ENCODE measurements at regions not wholly inside any gene's neighbourhood (a gene's known extent, or its start where the extent isn't known, plus 50 kb on each side); places are given as distances from the start of the nearest gene placed in this dataset.

- DNase-seq (ENCODE audit: low spot score) = no peak
- Mint-ChIP-seq H3K4me1 (ENCODE audit: low read depth in 2 of 2) (no peaks in the 10 kb centered on the region), H3K36me3 (peaks cover 5% of the 10 kb centered on the region), H3K27me3 (peaks cover 9 to 30% of the 10 kb centered on the region in 2 donors), H3K27ac (no peak overlapping the region), H3K4me3 (no peak overlapping the region), H3K9me3 (peaks cover 3% of the 10 kb centered on the region)
- ATAC-seq = no peak
These were observed 93.4 kb downstream of the TENT4A start for GRCh38 chr5:6806668-6807067.

GRCh38 chr5:6808462-6808861, 95.2 kb downstream of the TENT4A start:
- peaks cover 7 to 22% of the 10 kb centered on the region in 2 donors for H3K27me3 Mint-ChIP-seq
- no peaks in the 10 kb centered on the region for H3K4me1 Mint-ChIP-seq (ENCODE audit: low read depth in 2 of 2)
- H3K27ac Mint-ChIP-seq = no peak overlapping the region
- H3K9me3 Mint-ChIP-seq = peaks cover 3% of the 10 kb centered on the region
- DNase-seq (ENCODE audit: low spot score) = no peak
- no peak overlapping the region for H3K4me3 Mint-ChIP-seq
- ATAC-seq = no peak
- peaks cover 5% of the 10 kb centered on the region for H3K36me3 Mint-ChIP-seq

- Mint-ChIP-seq H3K27me3 (peaks cover 3 to 22% of the 10 kb centered on the region in 2 donors), H3K4me1 (ENCODE audit: low read depth in 2 of 2) (no peaks in the 10 kb centered on the region)
These were observed 97.6 kb downstream of the TENT4A start for GRCh38 chr5:6810641-6811405.

GRCh38 chr5:6812091-6812490, 98.9 kb downstream of the TENT4A start:
- Mint-ChIP-seq H3K27ac (no peak overlapping the region), H3K9me3 (no peaks in the 10 kb centered on the region), H3K36me3 (peaks cover 5% of the 10 kb centered on the region), H3K4me1 (ENCODE audit: low read depth in 2 of 2) (no peaks in the 10 kb centered on the region), H3K4me3 (no peak overlapping the region), H3K27me3 (peaks cover 3 to 17% of the 10 kb centered on the region in 2 donors)
- ATAC-seq = no peak
- no peak for DNase-seq (ENCODE audit: low spot score)

More at GRCh38 chr5:6810641-6811405, 97.6 kb downstream of the TENT4A start:
- Mint-ChIP-seq H3K9me3 (peaks cover 3% of the 10 kb centered on the region), H3K36me3 (peaks cover 5% of the 10 kb centered on the region), H3K4me3 (no peak overlapping the region), H3K27ac (no peak overlapping the region)
- DNase-seq (ENCODE audit: low spot score) (no peak), ATAC-seq (peak in 1 of 2 donors; percentile 24)

DNA sequence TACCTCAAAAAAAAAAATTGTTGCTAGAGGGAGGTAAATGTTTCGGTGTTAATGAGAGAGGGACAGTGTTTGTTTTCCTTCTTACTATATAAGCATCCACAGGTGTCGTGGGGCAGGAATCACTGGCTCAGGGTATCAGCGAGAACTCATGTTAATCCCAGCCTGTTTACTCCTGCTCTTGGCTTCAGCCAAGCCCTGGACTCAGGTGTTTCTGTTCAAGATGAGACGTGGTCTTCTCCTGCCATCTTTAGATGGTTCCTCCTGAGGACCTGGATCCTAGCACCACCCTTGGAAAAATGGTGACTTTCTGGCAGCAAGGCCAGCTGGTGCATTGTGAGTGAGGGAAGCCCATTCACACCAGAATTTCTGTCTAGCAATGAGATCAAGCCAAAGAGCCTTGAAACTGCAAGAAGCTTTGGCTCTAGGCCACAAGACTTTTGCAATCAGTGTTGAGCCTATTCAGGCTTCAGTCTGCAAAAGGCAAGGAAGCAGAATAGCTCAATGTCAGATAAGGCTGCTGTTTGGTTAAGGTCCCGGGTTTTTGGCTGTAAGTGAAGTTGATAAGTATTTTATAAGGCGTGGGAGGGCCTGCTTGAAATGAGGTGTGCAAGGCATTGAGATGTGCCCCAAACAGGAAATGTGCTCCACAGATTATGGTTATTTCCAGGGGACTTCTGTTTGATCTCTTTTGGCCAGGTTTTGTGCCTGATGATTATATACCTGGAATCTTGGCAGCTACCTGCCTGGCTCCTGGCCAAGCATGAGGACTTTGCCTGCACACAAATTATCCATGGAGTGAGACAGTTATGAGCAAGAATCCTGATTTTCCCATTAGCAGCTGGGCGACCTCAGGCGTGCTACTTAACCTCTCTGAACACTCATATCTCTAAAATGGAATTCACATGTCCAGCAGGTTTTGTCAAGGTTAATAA, 99.8 kb downstream of the TENT4A start:
- no peaks in the 10 kb centered on the region for H3K36me3 Mint-ChIP-seq
- H3K9me3 Mint-ChIP-seq = no peaks in the 10 kb centered on the region
- no peak overlapping the region for H3K4me3 Mint-ChIP-seq
- DNase-seq (ENCODE audit: low spot score) (no peak), ATAC-seq (no peak)
- peaks cover 0 to 10% of the 10 kb centered on the region in 2 donors for H3K27me3 Mint-ChIP-seq
- no peak overlapping the region for H3K27ac Mint-ChIP-seq
- no peaks in the 10 kb centered on the region for H3K4me1 Mint-ChIP-seq (ENCODE audit: low read depth in 2 of 2)

DNA sequence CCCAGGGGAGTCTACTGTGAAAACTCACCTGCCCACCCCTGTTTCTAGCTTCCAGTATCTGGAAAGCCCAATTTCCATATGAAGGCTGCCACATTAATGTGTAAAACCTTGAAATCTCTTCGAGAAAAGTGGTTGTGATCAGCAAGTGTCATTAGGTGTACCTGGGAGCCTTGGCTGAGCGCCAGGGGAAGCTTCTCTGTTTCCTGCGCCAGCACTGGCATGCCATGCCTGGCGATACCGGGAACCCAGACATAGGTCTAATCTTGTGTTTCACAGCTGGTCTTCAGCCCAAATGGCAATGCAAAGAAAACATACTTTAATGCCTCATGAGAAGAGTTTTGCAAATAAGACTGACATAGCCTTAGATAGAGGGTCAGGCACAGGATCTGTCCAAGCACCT, 101.6 kb downstream of the TENT4A start:
- no peak overlapping the region for H3K27ac Mint-ChIP-seq
- H3K9me3 Mint-ChIP-seq = no peaks in the 10 kb centered on the region
- DNase-seq (ENCODE audit: low spot score) (no peak), ATAC-seq (no peak)
- H3K27me3 Mint-ChIP-seq = peaks cover 4 to 12% of the 10 kb centered on the region in 2 donors
- H3K36me3 Mint-ChIP-seq = no peaks in the 10 kb centered on the region
- H3K4me3 Mint-ChIP-seq = no peak overlapping the region
- no peaks in the 10 kb centered on the region for H3K4me1 Mint-ChIP-seq (ENCODE audit: low read depth in 2 of 2)

DNA sequence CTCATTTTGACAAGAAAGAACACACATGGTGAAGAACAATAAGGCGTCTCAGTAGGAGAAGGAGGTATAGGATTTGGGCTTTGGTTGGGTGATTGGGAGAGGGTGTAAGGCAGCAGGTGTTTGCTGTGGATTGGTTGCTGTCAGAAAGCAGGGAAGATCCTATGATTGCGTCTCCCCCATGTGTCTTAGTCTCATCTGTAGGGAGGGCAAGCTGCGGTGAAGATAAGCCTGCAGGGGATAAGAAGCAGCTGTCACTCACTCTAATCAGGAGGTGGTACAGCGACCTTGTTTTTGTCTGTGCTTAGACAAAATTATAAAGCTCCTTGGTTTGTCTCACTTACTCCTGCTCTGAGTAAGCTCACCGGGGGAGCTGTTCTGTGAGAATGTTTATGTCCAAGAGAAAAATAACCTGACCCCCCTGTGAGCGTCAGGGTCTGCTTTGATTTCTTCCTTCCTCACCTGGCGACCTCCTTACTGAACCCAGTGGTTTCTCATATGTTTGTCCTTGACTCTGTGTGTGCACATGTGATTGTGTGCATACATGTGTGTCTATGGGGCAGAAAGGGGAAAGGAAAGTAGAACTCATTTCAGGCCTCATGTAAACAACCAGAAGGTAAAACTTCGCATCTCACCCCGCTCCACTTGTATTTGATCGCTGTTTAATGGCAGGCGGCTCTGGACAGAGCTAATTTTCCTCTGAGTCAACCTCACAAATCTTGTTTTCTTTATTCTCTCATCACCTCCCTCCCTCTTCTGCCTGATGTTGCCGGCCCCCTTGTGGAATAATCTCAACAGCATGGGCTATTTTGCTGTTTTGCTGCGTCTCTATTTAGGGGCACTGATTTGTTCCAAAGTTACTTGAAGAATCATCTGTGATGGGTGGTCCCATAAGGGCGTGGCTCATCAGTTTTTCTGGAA, 105.6 kb downstream of the TENT4A start:
- peaks cover 11 to 19% of the 10 kb centered on the region in 2 donors for H3K27me3 Mint-ChIP-seq
- no peak overlapping the region for H3K27ac Mint-ChIP-seq
- peaks cover 6% of the 10 kb centered on the region for H3K9me3 Mint-ChIP-seq
- no peaks in the 10 kb centered on the region for H3K4me1 Mint-ChIP-seq (ENCODE audit: low read depth in 2 of 2)
- peaks cover 10% of the 10 kb centered on the region for H3K36me3 Mint-ChIP-seq
- ATAC-seq (no peak), DNase-seq (ENCODE audit: low spot score) (no peak)
- no peak overlapping the region for H3K4me3 Mint-ChIP-seq

DNA sequence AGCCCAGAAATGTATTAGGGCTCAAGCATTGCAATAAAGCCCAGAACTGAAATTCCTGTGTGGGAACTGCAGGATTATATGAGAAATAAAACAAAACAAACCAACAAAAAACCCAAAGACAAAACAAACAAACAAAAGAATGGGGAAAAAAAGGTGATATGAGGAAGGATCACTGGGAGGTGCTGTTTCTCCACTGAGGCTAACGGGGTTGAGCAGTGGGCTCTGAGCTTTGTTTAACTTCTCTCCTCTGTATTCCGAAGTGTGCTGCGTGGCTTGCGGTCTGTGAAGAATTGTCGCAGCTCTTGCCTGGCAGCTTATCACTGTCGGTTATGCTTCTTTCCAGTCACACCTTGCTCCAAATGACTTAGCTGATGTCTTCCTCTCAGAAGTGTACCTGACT, 106.3 kb downstream of the TENT4A start:
- Mint-ChIP-seq H3K9me3 (peaks cover 6% of the 10 kb centered on the region), H3K36me3 (peaks cover 10% of the 10 kb centered on the region), H3K4me3 (no peak overlapping the region), H3K27me3 (peaks cover 14 to 19% of the 10 kb centered on the region in 2 donors), H3K27ac (no peak overlapping the region), H3K4me1 (ENCODE audit: low read depth in 2 of 2) (no peaks in the 10 kb centered on the region)
- no peak for DNase-seq (ENCODE audit: low spot score)
- ATAC-seq = no peak

DNA sequence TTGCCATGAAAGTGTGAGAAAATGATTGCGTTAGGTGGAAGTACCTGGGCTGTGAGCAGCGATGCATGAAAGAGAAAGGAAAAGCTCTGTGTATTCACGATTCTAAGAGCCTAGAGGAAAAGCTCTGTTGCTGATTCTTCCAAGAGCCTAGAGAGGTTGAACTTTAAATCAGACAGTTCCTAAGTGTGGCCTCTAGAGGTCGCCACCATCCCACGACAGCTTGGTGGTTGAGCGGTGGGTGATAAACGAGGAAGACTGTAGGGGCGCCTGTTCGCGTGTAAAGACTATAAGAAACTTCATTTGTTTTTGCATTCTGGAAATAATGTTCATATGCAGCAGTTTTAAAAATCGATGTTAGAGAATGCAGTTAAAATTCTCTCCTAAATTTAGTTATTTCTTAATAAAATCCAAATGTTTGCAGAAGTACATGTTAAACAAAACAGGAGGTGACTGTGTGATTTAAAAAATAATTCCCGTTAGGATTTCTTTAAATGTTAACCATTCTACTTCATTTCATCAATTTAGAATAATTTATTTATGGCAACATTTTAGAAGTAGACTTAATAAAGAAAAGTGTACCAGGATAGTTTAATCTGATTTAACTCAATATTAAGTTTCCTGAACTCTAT, 107.7 kb downstream of the TENT4A start:
- H3K36me3 Mint-ChIP-seq = peaks cover 10% of the 10 kb centered on the region

GRCh38 chr5:6822068-6822467, 108.8 kb downstream of the TENT4A start:
- H3K4me1 Mint-ChIP-seq (ENCODE audit: low read depth in 2 of 2) = peaks cover under 1 to 3% of the 10 kb centered on the region in 2 donors
- H3K9me3 Mint-ChIP-seq = peaks cover 6% of the 10 kb centered on the region

More for the DNA sequence above, 107.7 kb downstream of the TENT4A start:
- no peaks in the 10 kb centered on the region for H3K4me1 Mint-ChIP-seq (ENCODE audit: low read depth in 2 of 2)
- no peak for DNase-seq (ENCODE audit: low spot score)
- peaks cover 14% of the 10 kb centered on the region in 2 donors for H3K27me3 Mint-ChIP-seq
- peak; percentile 51 to 65 for ATAC-seq
- no peak overlapping the region for H3K4me3 Mint-ChIP-seq
- H3K27ac Mint-ChIP-seq = no peak overlapping the region
- peaks cover 6% of the 10 kb centered on the region for H3K9me3 Mint-ChIP-seq

GRCh38 chr5:6822556-6823343, 109.5 kb downstream of the TENT4A start:
- Mint-ChIP-seq H3K27ac (no peak overlapping the region), H3K4me1 (ENCODE audit: low read depth in 2 of 2) (peaks cover 7 to 9% of the 10 kb centered on the region in 2 donors), H3K27me3 (peaks cover 14% of the 10 kb centered on the region in 2 donors), H3K9me3 (peaks cover 6% of the 10 kb centered on the region), H3K36me3 (peaks cover 10% of the 10 kb centered on the region), H3K4me3 (no peak overlapping the region)
- DNase-seq (ENCODE audit: low spot score) (no peak), ATAC-seq (peak in 1 of 2 donors; percentile 36)

More at GRCh38 chr5:6822068-6822467, 108.8 kb downstream of the TENT4A start:
- no peak overlapping the region for H3K27ac Mint-ChIP-seq
- peaks cover 10% of the 10 kb centered on the region for H3K36me3 Mint-ChIP-seq
- no peak overlapping the region for H3K4me3 Mint-ChIP-seq
- ATAC-seq = no peak
- H3K27me3 Mint-ChIP-seq = peaks cover 14% of the 10 kb centered on the region in 2 donors
- DNase-seq (ENCODE audit: low spot score) = no peak

GRCh38 chr5:6823996-6824395, 110.8 kb downstream of the TENT4A start:
- Mint-ChIP-seq H3K4me1 (ENCODE audit: low read depth in 2 of 2) (peaks cover 19 to 21% of the 10 kb centered on the region in 2 donors), H3K27me3 (peaks cover 7 to 10% of the 10 kb centered on the region in 2 donors), H3K27ac (peak overlapping the region in 1 of 2 donors; percentile 20), H3K9me3 (peaks cover 6% of the 10 kb centered on the region), H3K36me3 (peaks cover 10% of the 10 kb centered on the region), H3K4me3 (no peak overlapping the region)
- DNase-seq (ENCODE audit: low spot score) = no peak
- ATAC-seq = no peak
